Activated naive CD4-positive, alpha-beta T cell treated with anti-CD3 and anti-CD28 coated beads, Interleukin-2, amount 50 U/mL, for 24 hours (primary cell): ENCODE measurements at regions not wholly inside any gene's neighbourhood (a gene's known extent, or its start where the extent isn't known, plus 50 kb on each side); places are given as distances from the start of the nearest gene placed in this dataset.

Experiments
- H3K27ac Mint-ChIP-seq: one replicate; pipeline ENCODE4 v1.8.0; 2021; ENCODE audit warnings: mild to moderate bottlenecking, mixed read lengths
- H3K27me3 Mint-ChIP-seq: one replicate; pipeline ENCODE4 v1.8.0; 2021; ENCODE audit warnings: mixed read lengths
- H3K36me3 Mint-ChIP-seq: one replicate; pipeline ENCODE4 v1.8.0; 2021; ENCODE audit warnings: mixed read lengths
- H3K4me1 Mint-ChIP-seq: one replicate; pipeline ENCODE4 v1.8.0; 2021; ENCODE audit warnings: mixed read lengths
- H3K4me3 Mint-ChIP-seq: one replicate; pipeline ENCODE4 v1.8.0; 2021; ENCODE audit warnings: mild to moderate bottlenecking, mixed read lengths
- H3K9me3 Mint-ChIP-seq: one replicate; pipeline ENCODE4 v1.8.0; 2021; ENCODE audit warnings: mixed read lengths

DNA sequence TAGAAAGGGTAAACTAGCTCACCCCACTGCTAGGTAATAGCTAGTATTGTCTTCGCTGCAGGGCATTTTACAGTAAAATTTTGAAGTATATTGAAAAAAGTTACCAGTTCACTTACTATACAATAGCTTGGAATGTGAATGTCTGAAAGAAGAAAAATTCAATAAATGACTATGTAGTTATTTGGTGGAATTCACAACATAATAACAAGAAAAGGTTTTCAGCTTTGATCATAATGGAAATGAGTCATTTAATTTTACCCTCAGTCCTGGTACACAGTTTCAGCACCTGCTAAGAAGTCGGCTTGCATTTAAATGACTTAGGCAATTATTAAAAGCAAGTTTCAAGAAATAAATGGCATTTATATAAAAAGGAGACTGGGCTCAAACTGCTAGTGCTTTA is 90.4 kb downstream of the NUP35 start:
- no peaks in the 10 kb centered on the region for H3K9me3 Mint-ChIP-seq
- H3K4me3 Mint-ChIP-seq = no peak overlapping the region
- no peaks in the 10 kb centered on the region for H3K27me3 Mint-ChIP-seq
- peaks cover 10% of the 10 kb centered on the region for H3K36me3 Mint-ChIP-seq
- H3K4me1 Mint-ChIP-seq = no peaks in the 10 kb centered on the region
- H3K27ac Mint-ChIP-seq = no peak overlapping the region

DNA sequence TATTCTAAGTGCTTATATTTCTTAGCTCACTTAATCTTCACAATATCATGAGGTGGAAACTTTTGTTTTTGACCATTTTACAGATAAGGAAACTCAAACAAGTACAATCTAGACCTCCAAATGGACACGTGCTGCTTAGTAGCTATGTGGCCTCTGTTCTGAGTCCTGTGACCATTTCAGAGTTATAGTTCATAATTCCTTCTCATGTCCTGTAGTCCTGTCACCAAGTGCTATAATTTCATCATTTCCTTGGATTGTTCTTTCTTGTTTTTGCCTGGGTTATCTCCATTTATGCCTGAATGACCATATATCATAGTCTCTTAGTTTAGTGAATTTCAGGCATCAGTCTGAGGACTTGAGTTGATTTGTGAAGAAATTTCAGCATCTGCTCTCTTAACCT is 91.7 kb downstream of the NUP35 start:
- Mint-ChIP-seq H3K27me3 (no peaks in the 10 kb centered on the region), H3K4me1 (no peaks in the 10 kb centered on the region), H3K36me3 (peaks cover 6% of the 10 kb centered on the region), H3K9me3 (no peaks in the 10 kb centered on the region), H3K4me3 (no peak overlapping the region), H3K27ac (no peak overlapping the region)

DNA sequence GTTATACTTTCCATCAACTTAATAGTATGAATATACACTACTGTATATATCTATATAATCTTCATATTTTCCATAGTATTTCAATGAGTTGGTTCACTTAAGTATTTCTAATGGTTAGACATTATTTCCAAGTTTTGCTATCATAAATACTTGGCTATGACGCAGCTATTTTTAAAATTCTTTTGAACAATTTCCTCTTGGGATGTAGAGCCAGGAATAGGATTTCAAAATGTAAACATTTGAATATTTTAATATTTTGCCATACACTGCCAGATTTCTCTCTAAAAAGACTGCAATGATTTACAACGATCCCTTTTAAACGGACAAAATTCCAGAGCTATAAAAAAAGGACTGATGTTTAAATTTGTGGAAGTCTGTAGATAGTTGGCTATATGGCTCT is 95.6 kb downstream of the NUP35 start:
- Mint-ChIP-seq H3K36me3 (peaks cover 8% of the 10 kb centered on the region), H3K27ac (no peak overlapping the region), H3K27me3 (no peaks in the 10 kb centered on the region), H3K4me1 (no peaks in the 10 kb centered on the region), H3K4me3 (no peak overlapping the region), H3K9me3 (no peaks in the 10 kb centered on the region)

DNA sequence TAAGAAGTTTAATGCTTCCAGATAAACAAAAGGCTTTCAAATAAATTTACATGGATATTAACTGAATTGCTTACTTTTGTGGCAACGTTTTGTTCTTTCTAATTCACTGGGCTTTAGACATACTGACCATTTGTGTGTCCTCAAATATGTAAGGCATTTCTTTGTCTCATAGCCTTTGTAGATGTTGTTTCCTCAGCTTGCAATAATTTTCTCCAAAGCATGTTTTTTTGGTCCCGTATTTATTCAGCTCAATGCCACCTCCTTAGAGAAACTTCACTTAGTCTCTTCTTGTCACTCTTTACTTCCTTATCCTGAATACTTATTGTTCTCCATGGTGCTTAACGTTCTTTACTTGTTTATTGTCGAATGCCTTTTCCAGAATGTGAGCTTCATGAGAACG is 98.5 kb downstream of the NUP35 start:
- Mint-ChIP-seq H3K27ac (no peak overlapping the region), H3K4me1 (no peaks in the 10 kb centered on the region), H3K9me3 (peaks cover 5% of the 10 kb centered on the region), H3K4me3 (no peak overlapping the region), H3K27me3 (no peaks in the 10 kb centered on the region), H3K36me3 (peaks cover 12% of the 10 kb centered on the region)

DNA sequence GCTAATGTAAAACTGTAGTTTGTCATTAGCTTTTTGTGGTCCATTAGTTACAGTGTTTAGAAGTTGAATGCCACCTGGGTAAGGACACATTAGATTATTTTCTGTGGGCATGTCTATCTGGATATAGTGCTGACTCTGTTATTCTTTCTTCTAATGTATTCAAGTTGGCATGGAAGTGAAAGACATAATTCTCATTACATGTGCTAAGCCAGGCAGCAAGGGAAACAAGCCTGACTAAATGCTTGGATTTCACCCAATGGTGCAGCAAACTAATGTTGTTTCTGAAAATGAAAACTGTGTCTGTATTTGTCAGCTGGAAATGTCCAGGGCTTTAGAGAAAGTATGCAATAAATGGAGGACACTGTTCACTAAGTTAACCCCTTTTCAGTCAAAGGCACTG is 100.7 kb downstream of the NUP35 start:
- Mint-ChIP-seq H3K9me3 (peaks cover 5% of the 10 kb centered on the region), H3K36me3 (peaks cover 14% of the 10 kb centered on the region), H3K4me3 (no peak overlapping the region), H3K27ac (no peak overlapping the region), H3K4me1 (peaks cover 6% of the 10 kb centered on the region), H3K27me3 (no peaks in the 10 kb centered on the region)

DNA sequence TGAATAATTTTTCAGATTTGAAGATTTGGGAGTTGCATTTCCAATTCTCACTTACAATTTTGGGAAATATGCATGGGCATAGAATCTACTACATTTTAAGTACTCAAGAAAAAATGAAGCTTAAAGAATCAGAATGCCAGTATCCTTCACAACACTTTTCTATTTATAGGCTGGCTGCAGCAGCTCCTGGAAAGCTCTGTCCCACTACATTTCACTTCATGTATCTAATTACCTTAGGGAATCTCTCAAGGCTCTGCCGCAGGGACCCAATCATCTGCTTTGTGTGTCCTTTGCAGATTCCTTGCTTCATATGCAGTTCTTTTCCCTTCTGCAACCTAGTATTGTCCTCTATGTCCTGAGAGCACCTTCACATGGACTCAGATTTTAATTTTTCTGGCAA is 102.9 kb downstream of the NUP35 start:
- no peak overlapping the region for H3K27ac Mint-ChIP-seq
- peaks cover 9% of the 10 kb centered on the region for H3K36me3 Mint-ChIP-seq
- H3K9me3 Mint-ChIP-seq = peaks cover 5% of the 10 kb centered on the region
- no peaks in the 10 kb centered on the region for H3K27me3 Mint-ChIP-seq
- H3K4me1 Mint-ChIP-seq = peaks cover 6% of the 10 kb centered on the region
- no peak overlapping the region for H3K4me3 Mint-ChIP-seq

DNA sequence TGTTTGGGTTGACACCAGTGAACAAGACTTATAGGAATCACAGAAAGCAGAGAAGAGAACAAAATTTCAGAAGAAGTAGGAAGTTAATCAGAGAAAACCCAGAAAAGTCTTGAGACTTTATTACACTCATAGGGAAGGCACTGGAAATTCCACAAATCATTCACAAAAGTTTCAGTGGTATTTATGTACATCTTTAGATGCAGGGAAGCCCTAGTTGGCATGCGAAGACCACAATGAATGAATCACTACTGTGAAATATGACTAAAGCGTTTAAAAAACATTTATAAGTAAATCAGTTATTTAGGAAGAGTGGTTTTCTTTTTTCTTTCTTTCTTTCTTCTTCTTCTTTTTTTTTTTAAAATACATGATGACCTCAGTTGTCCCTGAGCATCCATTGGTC is 105.1 kb downstream of the NUP35 start:
- H3K4me1 Mint-ChIP-seq = peaks cover 6% of the 10 kb centered on the region
- peaks cover 8% of the 10 kb centered on the region for H3K36me3 Mint-ChIP-seq
- H3K9me3 Mint-ChIP-seq = peaks cover 5% of the 10 kb centered on the region

DNA sequence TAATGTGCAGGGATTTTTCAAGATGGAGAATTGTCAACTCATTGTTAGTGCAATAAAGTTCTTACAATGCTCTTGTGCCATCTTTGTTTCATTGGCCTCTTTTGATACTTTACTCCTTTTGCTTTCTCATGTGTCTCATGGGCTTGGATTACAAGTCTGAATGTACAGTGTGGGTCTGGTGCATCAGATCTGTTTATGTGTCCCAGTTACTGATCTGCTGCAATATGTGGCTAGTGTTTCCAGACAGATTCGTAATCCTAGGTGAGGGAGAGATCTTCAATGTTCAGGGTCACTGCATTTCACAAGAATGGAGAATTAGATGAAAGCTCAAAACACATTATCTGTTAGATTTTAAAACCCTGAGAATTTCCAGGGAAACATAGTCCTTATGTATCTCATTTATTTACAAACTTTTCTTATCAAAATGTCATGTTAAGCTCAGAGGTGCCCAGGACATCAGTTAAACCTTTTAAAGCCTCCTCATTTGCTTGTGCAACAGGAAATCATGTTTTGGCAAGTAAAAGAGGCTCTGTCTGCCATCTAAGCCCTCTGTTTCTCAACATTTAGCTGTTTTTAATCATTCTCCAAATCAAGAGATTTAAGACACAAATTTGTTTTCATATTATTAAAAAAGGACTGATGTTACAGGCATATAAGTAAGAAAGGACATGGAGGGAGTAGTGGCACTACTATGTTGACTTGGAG is 108.1 kb downstream of the NUP35 start:
- Mint-ChIP-seq H3K9me3 (no peaks in the 10 kb centered on the region), H3K27me3 (no peaks in the 10 kb centered on the region), H3K4me1 (peaks cover 6% of the 10 kb centered on the region), H3K36me3 (peaks cover 4% of the 10 kb centered on the region), H3K27ac (no peak overlapping the region), H3K4me3 (no peak overlapping the region)

More for the DNA sequence above, 105.1 kb downstream of the NUP35 start:
- Mint-ChIP-seq H3K27ac (peak overlapping the region; percentile 90), H3K27me3 (no peaks in the 10 kb centered on the region), H3K4me3 (no peak overlapping the region)

DNA sequence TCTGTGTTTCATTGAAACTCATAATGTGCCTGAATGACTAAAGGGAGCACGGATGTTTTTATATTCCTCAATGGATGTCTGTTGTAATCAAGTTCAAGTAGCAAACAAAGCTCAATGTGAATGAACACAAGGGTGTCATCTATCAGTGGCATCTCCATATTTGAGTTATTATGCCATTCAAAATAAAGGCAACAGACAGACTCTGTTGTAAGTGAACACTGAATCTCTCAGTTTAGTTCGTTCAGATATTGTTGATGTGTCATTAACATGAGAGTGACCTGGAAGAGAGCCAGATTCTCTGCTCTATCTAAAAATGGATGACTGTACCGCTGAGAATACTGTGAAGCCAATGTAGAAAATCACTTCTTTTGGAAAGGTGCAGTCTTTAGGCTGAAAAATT is 118.7 kb downstream of the NUP35 start:
- no peak overlapping the region for H3K4me3 Mint-ChIP-seq
- no peaks in the 10 kb centered on the region for H3K36me3 Mint-ChIP-seq
- no peaks in the 10 kb centered on the region for H3K9me3 Mint-ChIP-seq
- H3K27me3 Mint-ChIP-seq = no peaks in the 10 kb centered on the region
- no peak overlapping the region for H3K27ac Mint-ChIP-seq
- no peaks in the 10 kb centered on the region for H3K4me1 Mint-ChIP-seq

DNA sequence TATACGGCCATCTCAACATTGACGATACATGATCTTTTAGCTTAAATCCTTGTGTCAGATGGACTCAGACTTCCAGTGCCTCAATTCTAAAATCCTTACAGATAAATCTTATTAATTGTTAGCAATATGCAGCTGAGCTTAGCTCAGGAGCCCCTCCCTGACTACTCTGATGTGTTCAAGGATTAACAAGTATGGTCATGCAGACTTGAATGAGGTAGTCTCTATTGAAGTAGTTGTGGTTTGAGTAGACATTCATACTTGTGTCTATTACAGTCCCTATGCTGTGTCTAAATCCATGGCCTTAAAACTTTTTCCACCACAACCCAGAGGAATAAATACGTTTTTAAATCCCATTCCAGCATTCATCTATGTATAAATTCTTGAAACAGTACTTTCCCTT is 119.5 kb downstream of the NUP35 start:
- Mint-ChIP-seq H3K4me1 (no peaks in the 10 kb centered on the region), H3K27me3 (no peaks in the 10 kb centered on the region)

DNA sequence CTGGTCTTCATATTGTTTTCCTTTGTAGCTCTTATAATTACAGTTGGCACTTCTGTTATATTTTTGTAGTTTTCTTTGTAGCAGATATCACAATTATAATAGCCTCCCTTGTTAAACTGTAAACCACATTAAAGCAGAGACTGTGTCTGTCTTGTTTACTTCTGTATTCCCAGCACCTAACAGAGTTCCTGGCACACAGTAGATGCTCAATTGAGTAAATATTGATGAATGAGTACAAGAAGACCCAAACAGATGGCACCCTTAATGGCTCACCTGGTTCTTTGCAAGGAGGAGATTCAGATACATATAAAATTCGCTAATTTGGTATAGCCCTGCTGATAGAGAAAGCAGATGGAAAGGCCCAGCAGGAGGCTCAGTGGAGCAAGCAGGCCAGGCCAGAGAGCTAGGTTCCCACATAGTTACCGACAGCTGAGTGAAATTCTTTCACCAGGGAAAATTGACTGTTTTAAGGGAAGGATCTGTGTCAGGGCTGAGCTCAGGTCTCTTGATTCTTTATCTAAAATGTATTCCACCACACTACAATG is 120.1 kb downstream of the NUP35 start:
- no peak overlapping the region for H3K4me3 Mint-ChIP-seq
- H3K27ac Mint-ChIP-seq = no peak overlapping the region
- no peaks in the 10 kb centered on the region for H3K4me1 Mint-ChIP-seq
- H3K9me3 Mint-ChIP-seq = no peaks in the 10 kb centered on the region
- H3K27me3 Mint-ChIP-seq = no peaks in the 10 kb centered on the region
- H3K36me3 Mint-ChIP-seq = no peaks in the 10 kb centered on the region

More for the DNA sequence above, 119.5 kb downstream of the NUP35 start:
- Mint-ChIP-seq H3K9me3 (no peaks in the 10 kb centered on the region), H3K27ac (no peak overlapping the region), H3K4me3 (no peak overlapping the region), H3K36me3 (no peaks in the 10 kb centered on the region)

DNA sequence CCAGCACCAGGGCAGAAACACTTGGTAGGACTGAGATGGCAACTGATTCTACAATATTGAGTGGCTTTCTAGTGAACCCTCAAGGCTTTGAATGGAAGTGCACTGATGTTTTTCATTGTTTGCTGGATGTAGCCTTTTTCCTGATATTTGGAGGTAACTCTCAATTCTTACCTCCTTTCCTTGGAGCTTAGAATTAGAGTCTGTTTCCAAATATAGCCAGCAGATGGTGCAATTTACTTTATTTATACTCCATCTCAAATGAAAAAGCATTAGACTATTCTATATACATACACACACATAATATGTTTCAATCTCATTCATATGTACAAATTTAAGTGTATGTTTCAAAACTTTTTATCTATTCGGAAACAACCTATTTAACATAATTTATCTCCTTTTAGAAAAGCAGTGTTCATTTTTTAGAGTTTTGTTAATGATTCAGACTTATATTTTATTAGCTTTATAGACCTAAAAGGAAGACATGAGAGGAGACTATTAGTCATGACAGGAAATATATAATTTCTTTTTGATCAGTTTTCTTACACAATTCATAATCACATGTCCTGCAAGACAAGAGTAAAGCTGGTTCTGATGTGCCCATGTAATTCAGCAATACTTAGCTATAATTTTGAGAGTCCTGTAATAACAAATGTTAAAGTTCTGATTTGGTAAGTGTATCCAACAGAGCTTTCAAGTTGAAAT is 124.8 kb downstream of the NUP35 start:
- Mint-ChIP-seq H3K36me3 (no peaks in the 10 kb centered on the region), H3K4me3 (no peak overlapping the region), H3K4me1 (no peaks in the 10 kb centered on the region), H3K9me3 (no peaks in the 10 kb centered on the region), H3K27me3 (no peaks in the 10 kb centered on the region), H3K27ac (no peak overlapping the region)

DNA sequence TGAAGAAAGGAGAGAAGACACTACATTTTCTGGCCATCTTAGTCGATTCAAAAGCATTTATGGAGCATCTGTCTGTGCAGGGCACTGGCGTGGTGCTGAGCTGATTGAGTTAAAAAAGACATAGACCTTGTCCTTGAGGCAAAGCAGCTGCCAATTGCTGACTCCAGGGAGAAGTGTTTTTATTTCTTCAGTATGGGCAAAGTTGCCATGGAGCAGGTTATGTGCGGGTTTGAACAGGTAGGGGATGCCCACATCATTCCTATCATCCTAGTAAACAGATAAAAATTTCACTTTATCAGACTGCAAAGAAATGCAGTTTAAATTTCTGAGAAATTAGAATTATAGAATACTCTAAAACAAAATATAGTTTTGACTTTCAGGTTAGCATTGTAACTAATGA is 125.8 kb downstream of the NUP35 start:
- no peaks in the 10 kb centered on the region for H3K36me3 Mint-ChIP-seq
- H3K4me3 Mint-ChIP-seq = no peak overlapping the region
- H3K27ac Mint-ChIP-seq = no peak overlapping the region
- H3K9me3 Mint-ChIP-seq = no peaks in the 10 kb centered on the region
- no peaks in the 10 kb centered on the region for H3K4me1 Mint-ChIP-seq
- no peaks in the 10 kb centered on the region for H3K27me3 Mint-ChIP-seq

DNA sequence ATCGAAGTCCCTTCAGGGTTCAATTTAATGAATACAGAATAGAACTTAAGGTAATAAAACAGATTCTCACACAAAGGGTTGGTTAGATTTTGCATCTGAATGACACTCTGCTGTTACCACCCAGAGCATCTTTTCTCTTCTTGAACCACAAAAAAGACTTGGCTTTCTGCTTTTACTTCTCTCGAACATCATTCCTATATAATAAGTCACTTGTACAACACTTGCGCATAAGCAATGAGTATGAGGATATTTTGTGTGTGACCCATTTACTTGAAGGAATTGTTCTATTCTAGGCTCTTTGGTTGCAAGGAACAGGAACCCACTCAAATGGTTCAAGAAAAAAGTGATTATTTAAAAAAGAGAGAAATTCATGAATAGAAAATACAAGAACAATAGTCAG is 126.2 kb downstream of the NUP35 start:
- Mint-ChIP-seq H3K4me1 (no peaks in the 10 kb centered on the region), H3K27me3 (no peaks in the 10 kb centered on the region), H3K27ac (no peak overlapping the region), H3K4me3 (no peak overlapping the region), H3K9me3 (no peaks in the 10 kb centered on the region), H3K36me3 (no peaks in the 10 kb centered on the region)

DNA sequence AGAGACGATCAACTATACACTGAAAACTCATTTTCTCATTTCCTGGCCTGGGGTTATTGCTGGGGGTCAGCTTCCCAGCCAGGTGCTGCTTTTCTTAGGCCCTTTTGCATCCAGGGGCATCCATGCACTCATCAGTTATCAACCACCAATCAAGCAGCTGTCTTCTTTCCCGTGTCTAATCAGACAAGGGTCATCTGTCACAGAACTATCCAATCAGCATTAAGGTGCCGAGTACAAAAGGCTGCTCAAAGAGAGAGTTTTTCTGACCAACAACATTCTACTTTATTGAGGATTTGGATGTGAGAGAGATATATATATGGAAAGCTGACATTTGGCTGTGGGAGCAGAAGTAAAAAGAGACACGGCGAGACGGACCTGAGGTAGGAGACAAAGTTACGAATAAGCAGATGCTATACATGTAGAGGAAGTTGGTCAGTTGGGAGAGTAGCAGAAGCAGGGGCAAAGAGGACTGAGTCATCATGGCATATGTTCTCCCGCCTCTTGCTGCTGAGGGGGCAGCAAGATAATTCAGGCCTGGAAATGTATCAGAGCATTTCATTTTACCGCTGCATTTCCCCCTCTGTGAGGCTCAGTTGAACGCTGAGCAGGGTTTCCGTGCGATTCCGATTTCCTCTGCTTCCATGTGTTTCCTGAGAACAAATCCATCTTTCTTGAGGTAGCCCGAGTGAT is 129.3 kb downstream of the NUP35 start:
- no peaks in the 10 kb centered on the region for H3K36me3 Mint-ChIP-seq
- H3K27me3 Mint-ChIP-seq = no peaks in the 10 kb centered on the region
- H3K4me1 Mint-ChIP-seq = no peaks in the 10 kb centered on the region
- no peak overlapping the region for H3K4me3 Mint-ChIP-seq
- H3K27ac Mint-ChIP-seq = no peak overlapping the region
- no peaks in the 10 kb centered on the region for H3K9me3 Mint-ChIP-seq

DNA sequence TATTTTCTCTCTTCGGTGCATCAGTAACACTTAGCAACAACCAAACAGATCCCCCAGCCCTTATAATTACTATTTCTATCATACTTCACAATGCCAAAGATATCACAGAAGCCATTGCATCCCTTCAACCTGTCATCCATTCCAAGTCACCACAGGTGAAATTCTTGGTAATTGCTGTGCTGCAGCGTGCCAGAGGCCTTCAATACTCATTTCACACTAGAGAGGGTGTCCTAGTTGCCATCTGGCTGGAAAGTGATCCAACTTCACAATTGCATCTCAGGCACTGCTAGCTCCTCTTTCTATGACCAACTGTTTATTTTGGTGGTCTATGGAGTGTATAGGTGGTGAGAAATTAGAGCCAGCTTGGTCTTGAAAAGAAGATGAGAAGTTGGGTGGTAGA is 131.2 kb downstream of the NUP35 start:
- Mint-ChIP-seq H3K36me3 (no peaks in the 10 kb centered on the region), H3K27me3 (no peaks in the 10 kb centered on the region), H3K4me3 (no peak overlapping the region), H3K27ac (no peak overlapping the region), H3K4me1 (no peaks in the 10 kb centered on the region), H3K9me3 (no peaks in the 10 kb centered on the region)
